ENCODE measurements at regions not wholly inside any gene's neighbourhood (a gene's known extent, or its start where the extent isn't known, plus 50 kb on each side); places are given as distances from the start of the nearest gene placed in this dataset.

DNA sequence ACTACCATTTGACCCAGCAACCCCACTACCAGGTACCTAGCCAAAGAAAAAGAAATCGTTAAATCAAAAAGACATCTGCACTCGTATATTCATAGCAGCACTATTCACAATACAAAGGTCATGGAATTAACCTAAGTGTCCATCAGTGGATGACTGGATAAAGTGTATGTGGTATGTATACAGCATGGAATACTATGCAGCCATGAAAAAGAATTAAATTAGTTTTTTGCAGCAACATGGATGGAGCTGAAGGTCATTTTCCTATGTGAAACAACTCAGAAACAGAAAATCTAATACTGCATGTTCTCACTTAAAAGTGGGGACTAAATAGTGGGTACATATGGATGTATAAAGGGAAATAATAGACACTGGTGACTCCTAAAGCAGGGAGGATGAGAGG is 175.2 kb downstream of the ZIC4 start:
- TF ChIP-seq, protein P1, sequence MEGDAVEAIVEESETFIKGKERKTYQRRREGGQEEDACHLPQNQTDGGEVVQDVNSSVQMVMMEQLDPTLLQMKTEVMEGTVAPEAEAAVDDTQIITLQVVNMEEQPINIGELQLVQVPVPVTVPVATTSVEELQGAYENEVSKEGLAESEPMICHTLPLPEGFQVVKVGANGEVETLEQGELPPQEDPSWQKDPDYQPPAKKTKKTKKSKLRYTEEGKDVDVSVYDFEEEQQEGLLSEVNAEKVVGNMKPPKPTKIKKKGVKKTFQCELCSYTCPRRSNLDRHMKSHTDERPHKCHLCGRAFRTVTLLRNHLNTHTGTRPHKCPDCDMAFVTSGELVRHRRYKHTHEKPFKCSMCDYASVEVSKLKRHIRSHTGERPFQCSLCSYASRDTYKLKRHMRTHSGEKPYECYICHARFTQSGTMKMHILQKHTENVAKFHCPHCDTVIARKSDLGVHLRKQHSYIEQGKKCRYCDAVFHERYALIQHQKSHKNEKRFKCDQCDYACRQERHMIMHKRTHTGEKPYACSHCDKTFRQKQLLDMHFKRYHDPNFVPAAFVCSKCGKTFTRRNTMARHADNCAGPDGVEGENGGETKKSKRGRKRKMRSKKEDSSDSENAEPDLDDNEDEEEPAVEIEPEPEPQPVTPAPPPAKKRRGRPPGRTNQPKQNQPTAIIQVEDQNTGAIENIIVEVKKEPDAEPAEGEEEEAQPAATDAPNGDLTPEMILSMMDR (IDR thresholded peaks at IDR 0.05), result no peak
- TF ChIP-seq POLR2AphosphoS5 (IDR thresholded peaks at IDR 0.05), result no peak

All from suprapubic skin (tissue), 3 donors.